GM19025 (cell line): ENCODE measurements at regions not wholly inside any gene's neighbourhood (a gene's known extent, or its start where the extent isn't known, plus 50 kb on each side); places are given as distances from the start of the nearest gene placed in this dataset.

Source experiments
- ATAC-seq: cut with Tn5 transposase; IDR thresholded peaks from one replicate; pipeline ENCODE4 v1.9.1; 2021; ENCODE audit warnings: mild to moderate bottlenecking, low read depth, moderate library complexity; ENCODE audit not compliant: unreplicated experiment

GRCh38 chr10:125227546-125227945 is 67.2 kb upstream of the CTBP2 start:
- ATAC-seq: no peak

- ATAC-seq: no peak
Observed at GRCh38 chr10:125226823-125227222, 66.5 kb upstream of the CTBP2 start.

- no peak for ATAC-seq
Observed at GRCh38 chr10:125226005-125226404, 65.6 kb upstream of the CTBP2 start.

- no peak for ATAC-seq
Observed at GRCh38 chr10:125225051-125225450, 64.7 kb upstream of the CTBP2 start.

GRCh38 chr10:125222515-125223308 is 62.3 kb upstream of the CTBP2 start:
- no peak for ATAC-seq

- no peak for ATAC-seq
Observed at GRCh38 chr10:125221716-125222115, 61.4 kb upstream of the CTBP2 start.

GRCh38 chr10:125219776-125220175 is 59.4 kb upstream of the CTBP2 start:
- no peak for ATAC-seq

- ATAC-seq: no peak
Observed at GRCh38 chr10:125218967-125219366, 58.6 kb upstream of the CTBP2 start.

GRCh38 chr10:125217990-125218675 is 57.8 kb upstream of the CTBP2 start:
- ATAC-seq: no peak

- no peak for ATAC-seq
Observed at GRCh38 chr10:125216861-125217260, 56.5 kb upstream of the CTBP2 start.

- no peak for ATAC-seq
Observed at GRCh38 chr10:125216309-125216708, 55.9 kb upstream of the CTBP2 start.

- ATAC-seq: no peak
Observed at GRCh38 chr10:125214283-125214570, 53.9 kb upstream of the CTBP2 start.

- no peak for ATAC-seq
Observed at GRCh38 chr10:125213541-125214282, 53.3 kb upstream of the CTBP2 start.

GRCh38 chr10:125212150-125212809 is 51.9 kb upstream of the CTBP2 start:
- no peak for ATAC-seq
